ENCODE measurements at regions not wholly inside any gene's neighbourhood (a gene's known extent, or its start where the extent isn't known, plus 50 kb on each side); places are given as distances from the start of the nearest gene placed in this dataset.

DNA sequence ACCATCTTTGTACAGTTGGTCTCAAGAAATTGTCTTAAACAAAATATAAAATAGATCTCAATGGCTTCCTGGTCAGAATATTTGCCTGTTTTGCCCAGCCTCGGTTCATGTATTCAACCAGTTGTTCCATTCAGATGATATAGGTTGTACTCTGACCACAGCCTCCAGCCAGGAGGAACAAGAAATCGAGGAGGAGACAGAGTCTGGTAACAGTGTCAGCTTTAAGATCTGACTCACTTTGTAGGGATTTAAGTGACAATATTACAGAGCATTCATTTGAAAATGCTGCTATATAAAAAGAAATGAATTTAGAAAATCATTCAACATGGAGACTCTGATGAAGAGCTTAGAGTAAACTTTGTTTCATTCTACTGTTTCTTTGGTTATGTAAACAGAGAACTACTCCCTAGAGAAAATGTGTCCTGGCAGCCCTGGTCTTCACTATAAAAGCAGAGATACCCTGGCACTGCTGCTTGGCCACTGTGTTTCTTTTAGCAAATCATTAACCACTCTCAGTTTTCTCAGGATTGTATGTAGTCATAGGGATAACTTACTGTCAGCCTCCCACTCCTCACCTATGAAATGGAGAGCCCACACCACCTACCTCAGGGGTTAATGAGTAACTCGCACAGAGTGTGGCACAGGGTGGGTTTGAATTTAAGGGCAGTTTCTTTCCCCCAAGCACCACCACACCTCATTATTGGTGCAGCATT, 53.5 kb downstream of the PAGE2 start:
- peak overlapping the region; percentile 70 for H3K27ac ChIP-seq
- TF ChIP-seq, protein P1, sequence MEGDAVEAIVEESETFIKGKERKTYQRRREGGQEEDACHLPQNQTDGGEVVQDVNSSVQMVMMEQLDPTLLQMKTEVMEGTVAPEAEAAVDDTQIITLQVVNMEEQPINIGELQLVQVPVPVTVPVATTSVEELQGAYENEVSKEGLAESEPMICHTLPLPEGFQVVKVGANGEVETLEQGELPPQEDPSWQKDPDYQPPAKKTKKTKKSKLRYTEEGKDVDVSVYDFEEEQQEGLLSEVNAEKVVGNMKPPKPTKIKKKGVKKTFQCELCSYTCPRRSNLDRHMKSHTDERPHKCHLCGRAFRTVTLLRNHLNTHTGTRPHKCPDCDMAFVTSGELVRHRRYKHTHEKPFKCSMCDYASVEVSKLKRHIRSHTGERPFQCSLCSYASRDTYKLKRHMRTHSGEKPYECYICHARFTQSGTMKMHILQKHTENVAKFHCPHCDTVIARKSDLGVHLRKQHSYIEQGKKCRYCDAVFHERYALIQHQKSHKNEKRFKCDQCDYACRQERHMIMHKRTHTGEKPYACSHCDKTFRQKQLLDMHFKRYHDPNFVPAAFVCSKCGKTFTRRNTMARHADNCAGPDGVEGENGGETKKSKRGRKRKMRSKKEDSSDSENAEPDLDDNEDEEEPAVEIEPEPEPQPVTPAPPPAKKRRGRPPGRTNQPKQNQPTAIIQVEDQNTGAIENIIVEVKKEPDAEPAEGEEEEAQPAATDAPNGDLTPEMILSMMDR (IDR thresholded peaks at IDR 0.05): no peak
- TF ChIP-seq ZFX (IDR thresholded peaks at IDR 0.05; ENCODE audit: borderline replicate concordance): no peak

DNA sequence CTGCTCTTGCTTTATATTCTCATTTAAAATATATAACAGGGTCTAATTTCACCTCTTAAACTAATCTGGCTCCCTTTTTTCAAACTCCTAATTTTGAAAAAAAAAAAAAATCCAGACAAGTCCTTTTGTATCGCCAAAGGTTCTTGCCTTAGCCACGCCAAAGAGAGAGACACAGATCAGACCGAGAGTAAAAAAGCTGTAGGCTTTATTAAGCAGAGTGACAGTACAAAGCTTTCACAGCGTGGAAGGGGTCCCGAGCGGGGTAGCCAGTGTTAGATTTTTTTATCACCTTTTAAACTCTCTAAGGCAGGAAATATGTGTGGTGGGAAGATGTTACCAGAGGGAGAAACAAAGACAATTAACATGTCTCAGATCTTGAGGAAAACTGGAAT, 54.1 kb downstream of the PAGE2 start:
- TF ChIP-seq, protein P1 (IDR thresholded peaks at IDR 0.05): no peak
- no peak for TF ChIP-seq ZFX (IDR thresholded peaks at IDR 0.05; ENCODE audit: borderline replicate concordance)
- peak overlapping the region; percentile 70 for H3K27ac ChIP-seq

DNA sequence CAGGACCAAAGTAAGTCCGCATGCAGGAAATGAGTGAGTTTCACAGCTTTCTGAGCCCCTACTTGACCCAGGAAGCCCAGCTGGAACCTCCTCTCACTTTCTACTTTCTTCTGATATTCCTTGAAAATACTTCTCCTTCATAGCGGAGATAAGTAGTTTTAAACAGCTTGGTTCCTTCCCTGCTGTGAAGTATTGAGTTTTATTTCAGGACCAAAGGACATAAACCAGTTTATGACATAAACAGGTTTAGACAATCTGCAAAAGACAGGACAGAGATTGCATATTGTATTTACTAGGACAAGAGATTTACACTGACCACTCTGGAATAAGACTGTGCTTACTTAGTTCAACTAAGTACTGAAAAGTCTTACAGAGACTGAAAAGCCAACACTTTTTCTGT, 54.8 kb downstream of the PAGE2 start:
- no peak for TF ChIP-seq ZFX (IDR thresholded peaks at IDR 0.05; ENCODE audit: borderline replicate concordance)
- TF ChIP-seq, protein P1 (IDR thresholded peaks at IDR 0.05): no peak
- H3K27ac ChIP-seq: peak overlapping the region; percentile 70; the same call in 1 of the 2 replicates

DNA sequence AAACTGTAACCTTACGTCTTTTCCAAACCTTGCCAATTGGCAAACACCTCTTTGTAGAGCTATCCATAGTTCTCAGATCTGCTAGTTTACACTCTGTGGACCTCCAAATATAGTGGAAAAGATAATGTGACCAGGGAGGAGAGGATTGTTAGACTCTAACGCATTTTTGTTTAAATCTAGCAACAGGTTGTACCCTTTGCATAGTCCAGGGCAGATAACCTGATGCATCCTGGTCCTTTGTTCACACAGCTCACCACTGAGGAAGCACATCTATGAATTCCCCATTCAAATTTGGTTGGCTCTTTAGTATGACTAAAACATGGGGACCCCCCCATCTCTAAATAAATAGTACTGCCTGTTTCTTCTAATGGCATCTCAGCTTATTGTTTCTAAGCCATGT, 55.9 kb downstream of the PAGE2 start:
- TF ChIP-seq, protein P1 (IDR thresholded peaks at IDR 0.05): no peak
- TF ChIP-seq ZFX (IDR thresholded peaks at IDR 0.05; ENCODE audit: borderline replicate concordance): no peak
- H3K27ac ChIP-seq: no peak overlapping the region

DNA sequence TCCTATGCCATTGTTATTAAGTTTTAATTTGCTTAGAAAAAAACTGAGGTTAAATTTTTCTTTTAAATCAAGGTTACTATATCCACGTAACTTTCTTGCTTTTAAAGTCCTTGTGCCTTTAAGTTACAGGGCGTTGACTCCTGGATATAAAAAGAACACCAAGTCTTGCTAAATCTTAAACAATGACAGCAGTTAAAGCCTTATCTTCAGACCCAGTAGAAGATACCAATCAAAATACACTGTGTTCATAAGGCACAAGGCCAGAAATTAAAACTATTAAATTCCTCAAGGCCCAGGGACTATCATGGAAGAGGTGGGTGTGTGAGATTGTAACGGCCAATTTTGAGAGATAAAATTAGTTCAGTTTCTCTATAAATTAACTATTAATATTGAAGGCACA, 60.4 kb downstream of the PAGE2 start:
- TF ChIP-seq ZFX (IDR thresholded peaks at IDR 0.05; ENCODE audit: borderline replicate concordance): no peak
- TF ChIP-seq, protein P1 (IDR thresholded peaks at IDR 0.05): no peak
- H3K27ac ChIP-seq: no peak overlapping the region

DNA sequence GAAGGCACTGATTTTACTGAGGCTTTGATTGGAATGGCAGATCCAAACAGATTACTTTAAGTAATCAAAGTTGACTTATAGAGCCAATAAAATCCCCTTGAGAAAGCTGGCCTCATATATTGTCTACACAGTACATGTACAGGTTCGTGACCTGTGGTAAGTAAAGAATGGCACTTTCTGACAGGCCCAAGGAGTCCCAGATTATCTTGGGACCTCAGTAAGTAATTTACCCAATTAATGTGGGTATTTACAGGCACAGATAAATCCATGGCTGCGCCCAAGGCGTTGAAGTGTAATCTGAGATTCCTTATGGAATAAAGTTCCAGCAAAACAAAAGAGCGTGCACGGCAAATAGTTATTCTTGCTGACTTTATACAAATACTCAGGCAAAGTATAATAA, 62.4 kb downstream of the PAGE2 start:
- H3K27ac ChIP-seq: no peak overlapping the region
- TF ChIP-seq, protein P1 (IDR thresholded peaks at IDR 0.05): no peak
- no peak for TF ChIP-seq ZFX (IDR thresholded peaks at IDR 0.05; ENCODE audit: borderline replicate concordance)

DNA sequence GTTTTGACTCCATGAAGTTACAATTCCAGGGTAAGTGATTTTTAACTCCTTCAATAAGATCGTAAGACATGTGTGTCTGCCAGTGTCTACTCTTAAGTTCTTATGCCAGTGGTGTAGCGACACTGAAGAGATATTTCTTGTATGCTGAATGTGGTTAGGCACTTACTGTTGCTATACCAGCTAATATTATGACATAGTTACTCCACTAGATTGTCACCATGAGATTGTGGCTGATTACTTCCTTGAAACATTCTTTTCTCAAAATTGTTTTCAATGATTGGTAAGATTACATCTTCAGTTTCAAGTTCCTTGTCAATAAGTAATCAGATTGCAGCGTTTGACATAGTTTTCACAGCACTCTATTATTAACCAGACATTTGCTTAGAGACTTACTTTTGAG, 60.6 kb upstream of the PAGE5 start:
- TF ChIP-seq ZFX (IDR thresholded peaks at IDR 0.05; ENCODE audit: borderline replicate concordance): no peak
- TF ChIP-seq, protein P1 (IDR thresholded peaks at IDR 0.05): no peak
- no peak overlapping the region for H3K27ac ChIP-seq
